ENCODE measurements at regions not wholly inside any gene's neighbourhood (a gene's known extent, or its start where the extent isn't known, plus 50 kb on each side); places are given as distances from the start of the nearest gene placed in this dataset.
"Not testable (repeated sequence)": the region's sequence is repeated elsewhere in the genome, so short reads cannot be mapped to it uniquely, and the experiment has no call there.

DNA sequence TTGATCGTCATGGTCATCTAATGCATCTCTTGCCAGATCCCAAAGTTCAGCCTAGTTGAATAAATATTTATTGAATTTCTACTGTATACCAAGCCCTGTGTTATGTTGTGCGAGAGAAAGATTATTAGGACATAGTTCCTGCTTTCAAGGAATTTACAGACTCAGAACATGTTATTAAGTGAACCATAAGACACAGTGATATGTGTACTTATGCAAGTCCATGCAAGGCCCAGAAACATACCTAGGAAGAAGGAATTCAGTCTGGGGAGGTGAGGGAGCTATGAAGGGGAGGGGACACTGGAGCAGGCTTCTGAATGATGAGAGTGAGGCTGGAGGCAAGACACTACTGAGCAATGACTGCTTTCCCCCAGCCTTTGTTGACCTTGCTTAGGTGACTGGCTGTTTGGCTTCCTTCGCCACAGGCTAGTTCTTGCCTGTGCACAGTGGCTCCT lies 81.4 kb downstream of the ACAA2 start:
- no peak for DNase-seq (ENCODE audit: low spot score)

DNA sequence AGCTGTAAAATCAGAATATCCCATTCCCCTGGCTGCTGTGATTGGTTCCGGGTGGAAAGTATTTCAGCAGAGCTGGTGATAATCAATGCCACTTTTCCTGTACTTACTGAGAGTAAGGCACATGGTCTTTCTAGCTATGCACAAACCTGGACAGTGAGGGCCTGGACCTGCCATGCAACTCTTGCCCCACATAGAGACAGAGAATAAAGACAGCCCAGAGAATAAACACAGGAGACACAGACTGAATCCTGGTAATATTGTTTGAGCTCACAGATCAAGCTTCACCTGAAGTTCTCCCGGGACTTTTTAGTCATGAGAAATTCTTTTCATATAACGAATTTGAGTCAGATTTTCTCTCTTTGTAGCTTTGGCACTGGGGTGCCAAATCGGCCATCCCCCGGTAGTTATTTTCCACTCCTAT lies 81.9 kb downstream of the ACAA2 start:
- DNase-seq (ENCODE audit: low spot score), result no peak

GRCh38 chr18:49730951-49731391 lies 82.4 kb downstream of the ACAA2 start:
- DNase-seq (ENCODE audit: low spot score), result peak; percentile 11

DNA sequence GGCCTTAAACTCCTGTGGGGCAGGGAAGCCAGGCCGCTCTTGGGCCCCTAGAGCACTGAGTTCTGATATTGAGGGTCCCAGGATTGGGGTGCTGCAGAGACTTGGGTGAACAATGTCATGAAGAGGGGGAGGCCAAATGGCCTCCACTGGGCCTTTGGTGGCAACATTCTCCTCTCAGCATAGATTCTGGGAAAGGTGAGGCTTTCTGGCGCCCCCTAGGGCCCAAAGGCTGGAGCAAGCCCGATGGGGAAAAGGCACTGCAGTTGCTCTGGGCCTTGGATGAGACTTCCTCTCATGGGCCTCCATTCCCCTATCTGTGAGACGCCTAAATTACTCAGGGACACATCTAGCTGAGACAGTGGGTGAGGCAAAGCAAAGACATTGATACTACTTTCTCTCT lies 84.8 kb downstream of the ACAA2 start:
- peak; percentile 74 for DNase-seq (ENCODE audit: low spot score)

GRCh38 chr18:49727816-49728215 lies 85.5 kb downstream of the ACAA2 start:
- no peak for DNase-seq (ENCODE audit: low spot score)

DNA sequence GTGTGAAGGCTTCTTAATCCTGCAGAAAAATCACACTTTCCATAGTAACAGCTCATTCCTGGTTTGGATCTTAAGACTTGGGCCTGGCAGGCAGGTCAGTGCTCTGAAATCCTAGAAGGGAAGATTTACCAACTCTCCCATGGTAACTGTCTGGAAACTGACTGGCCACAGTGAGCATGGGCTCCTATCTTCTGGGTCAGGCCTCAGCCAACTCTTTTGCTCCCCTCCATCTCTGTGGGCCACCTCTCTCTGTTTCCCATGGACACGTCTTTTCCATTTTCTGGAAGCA lies 86.7 kb downstream of the ACAA2 start:
- DNase-seq (ENCODE audit: low spot score), result no peak

GRCh38 chr18:49725809-49726674 lies 87.3 kb downstream of the ACAA2 start:
- DNase-seq (ENCODE audit: low spot score), result peak; percentile 85

DNA sequence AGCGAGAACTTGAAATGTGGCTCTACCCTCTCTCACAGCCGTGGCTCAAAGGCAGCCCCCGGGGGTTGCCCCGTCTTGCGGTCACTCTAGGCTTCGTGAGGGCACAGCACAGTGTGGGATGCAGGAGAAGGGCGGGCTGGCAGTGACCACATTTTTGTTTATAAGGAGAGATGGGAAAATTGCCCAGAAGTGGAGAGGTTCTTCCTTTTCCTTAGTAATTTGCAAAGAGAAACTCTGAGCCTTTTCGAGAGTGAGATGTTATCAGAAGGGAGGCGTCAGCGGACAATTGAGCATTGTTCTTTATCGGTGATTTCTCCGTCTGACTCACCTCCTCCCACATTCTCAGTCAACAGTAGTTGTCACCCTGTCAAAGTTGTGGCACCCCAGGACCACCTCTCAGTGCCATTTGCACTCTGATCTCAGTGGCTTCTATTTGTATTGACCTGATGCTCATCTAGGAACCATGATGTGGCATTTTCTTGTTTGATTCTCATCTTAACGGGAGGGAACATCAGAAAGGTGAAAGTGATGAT lies 89.6 kb downstream of the ACAA2 start:
- DNase-seq (ENCODE audit: low spot score), result no peak

DNA sequence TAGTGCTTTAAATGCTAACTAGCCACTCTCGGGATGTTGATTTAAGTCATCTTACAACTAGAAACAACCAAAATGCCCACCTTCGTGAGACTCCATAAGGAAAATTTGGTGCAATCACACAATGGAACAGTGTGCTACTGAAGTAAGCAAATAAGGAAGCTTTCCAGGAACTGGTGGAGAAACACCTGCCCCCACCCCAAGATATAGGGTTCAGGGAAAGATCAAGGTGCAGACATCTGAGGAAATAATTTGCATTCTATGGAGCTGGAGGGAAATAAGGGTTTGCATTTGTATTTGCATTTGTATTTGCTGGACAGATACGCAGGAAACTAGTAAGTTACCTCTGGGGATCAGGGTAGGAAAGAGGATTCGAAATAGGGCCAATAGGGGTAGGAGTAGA lies 90.9 kb downstream of the ACAA2 start:
- no peak for DNase-seq (ENCODE audit: low spot score)

GRCh38 chr18:49721981-49722380 lies 91.4 kb downstream of the ACAA2 start:
- no peak for DNase-seq (ENCODE audit: low spot score)

DNA sequence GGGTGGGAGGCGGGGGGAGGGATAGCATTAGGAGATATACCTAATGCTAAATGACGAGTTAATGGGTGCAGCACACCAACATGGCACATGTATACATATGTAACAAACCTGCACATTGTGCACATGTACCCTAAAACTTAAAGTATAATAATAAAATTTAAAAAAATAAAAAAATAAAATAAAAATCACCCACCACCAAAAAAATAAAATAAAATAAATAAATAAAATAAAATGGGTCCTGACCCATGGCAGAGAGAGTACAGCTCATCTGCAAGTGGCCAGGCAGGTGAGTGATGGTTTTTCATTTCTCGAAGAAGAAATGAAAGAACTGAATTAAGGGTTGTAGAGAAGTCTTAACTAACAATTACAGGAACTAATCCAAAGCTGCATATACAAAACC lies 92.4 kb downstream of the ACAA2 start:
- DNase-seq (ENCODE audit: low spot score), result not testable (repeated sequence)

GRCh38 chr18:49717617-49718016 lies 95.7 kb downstream of the ACAA2 start:
- no peak for DNase-seq (ENCODE audit: low spot score)

DNA sequence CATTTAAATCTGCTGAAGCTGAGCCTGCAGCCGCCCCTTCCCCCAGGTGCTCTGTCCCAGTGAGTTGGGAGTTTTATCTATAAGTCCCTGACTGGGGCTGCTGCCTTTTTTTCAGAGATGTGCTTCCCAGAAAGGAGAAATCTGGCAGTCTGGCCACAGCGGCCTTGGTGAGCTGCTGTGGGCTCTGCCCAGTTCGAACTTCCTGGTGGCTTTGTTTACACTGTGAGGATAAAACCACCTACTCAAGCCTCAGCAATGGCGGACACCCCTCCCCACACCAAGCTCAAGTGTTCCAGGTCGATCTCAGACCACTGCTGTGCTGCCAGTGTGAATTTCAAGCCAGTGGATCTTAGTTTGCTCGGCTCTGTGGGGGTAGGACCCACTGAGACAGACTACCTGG lies 97.3 kb downstream of the ACAA2 start:
- no peak for DNase-seq (ENCODE audit: low spot score)

DNA sequence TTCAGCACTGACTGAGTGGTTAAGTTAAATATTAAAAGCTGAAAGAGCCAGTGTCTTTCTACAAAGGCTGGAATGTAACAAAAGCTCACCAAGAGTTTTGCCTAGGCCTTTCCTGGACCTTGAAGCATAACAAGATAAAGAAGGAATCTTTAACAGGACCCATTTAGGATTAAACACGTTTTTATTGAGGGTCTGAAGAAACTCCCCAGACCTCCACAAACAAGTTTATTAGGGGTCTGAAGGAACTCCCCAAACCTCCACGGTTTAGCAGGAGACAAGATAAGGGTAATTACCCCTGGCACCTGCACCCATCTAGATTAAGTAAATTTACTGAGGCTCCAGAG lies 104.0 kb downstream of the ACAA2 start:
- no peak for DNase-seq (ENCODE audit: low spot score)

GRCh38 chr18:49708662-49709346 lies 104.5 kb downstream of the ACAA2 start:
- peak; percentile 27 for DNase-seq (ENCODE audit: low spot score)

DNA sequence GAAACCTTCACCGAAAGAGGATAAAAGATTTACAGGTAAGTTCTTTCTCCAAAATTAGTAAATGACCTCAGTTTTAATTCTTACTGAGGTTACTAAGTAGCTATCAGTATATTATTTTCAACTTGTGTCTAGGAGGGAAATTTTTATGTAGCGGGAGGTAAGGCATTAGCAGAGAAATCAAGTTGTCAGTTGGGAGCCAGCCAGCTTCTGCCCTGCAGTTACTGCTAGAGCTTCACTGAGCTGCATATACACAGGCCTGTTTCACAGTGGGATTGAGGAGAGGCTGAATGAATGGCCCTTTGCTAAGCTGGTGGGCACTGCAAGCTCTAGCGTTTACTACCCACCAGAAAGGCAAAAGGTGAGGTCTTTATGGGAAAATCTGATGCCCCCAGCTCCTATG lies 105.7 kb downstream of the ACAA2 start:
- DNase-seq (ENCODE audit: low spot score), result no peak

DNA sequence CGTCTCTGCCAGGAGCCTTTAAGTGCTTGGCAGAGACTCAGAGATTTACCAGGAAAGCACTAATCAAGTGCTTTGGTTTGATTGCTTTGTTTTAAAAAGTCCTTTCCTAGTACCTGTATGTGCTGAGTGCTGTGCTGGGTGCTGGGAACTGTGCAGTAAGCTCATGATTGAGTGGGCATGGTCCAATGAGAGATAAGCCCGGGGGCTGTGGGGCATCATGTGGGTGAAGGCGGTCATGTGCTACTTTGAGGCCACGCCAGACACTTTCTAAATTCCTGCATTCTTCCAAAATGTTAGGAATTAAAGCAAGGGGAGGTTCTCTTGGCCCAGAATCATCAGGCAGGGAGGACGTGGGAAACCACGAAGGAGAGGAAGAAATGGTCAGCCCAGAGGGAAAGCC lies 109.0 kb downstream of the ACAA2 start:
- no peak for DNase-seq (ENCODE audit: low spot score)

- no peak for DNase-seq (ENCODE audit: low spot score)
Observed at GRCh38 chr18:49701190-49701589, 112.1 kb downstream of the ACAA2 start.

DNA sequence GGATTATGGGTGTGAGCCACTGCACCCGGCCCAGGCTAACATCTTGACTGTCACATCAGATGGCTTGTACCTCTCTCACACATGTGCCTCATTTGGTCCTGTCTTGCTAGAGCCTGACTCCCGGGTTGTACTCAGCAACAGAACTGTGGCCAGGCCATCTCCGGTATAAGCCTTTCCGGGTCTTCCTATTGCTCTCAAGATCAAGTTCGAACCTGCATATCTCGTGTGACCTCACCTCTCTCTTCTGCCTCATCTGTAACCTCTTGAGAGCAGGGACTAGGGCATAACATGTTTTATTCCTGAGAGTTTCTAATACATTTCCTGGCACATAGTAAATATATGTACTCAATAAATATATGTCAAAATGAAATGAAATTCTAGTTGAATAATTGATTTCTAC lies 114.0 kb downstream of the ACAA2 start:
- no peak for DNase-seq (ENCODE audit: low spot score)

DNA sequence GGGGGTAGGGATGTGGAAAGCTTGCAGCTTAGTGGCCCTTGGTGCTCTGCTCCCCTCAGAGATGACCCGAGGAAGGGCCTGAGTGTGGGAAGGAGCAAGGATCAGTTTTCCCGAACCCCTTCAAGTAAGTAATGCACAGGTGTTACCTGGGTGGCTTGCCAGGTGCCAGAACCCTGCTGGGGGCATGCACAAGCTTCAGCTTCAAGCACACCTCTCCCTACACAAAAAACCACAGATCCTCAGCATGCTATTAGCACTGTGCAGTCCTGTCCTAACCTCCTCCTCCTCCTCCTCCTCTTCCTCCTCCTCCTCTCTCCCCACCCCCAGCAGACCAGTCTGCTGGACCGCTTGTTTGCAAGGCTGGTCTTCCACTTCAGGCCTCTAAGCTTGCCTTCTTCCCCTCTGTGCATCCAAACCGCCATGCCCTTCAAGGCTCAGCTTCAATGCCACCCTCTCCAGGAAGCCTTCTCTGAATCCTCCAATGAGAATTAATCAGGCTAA lies 114.8 kb downstream of the ACAA2 start:
- DNase-seq (ENCODE audit: low spot score), result peak; percentile 17

- DNase-seq (ENCODE audit: low spot score), result peak; percentile 44
Observed at GRCh38 chr18:49697757-49698524, 115.4 kb downstream of the ACAA2 start.

- no peak for DNase-seq (ENCODE audit: low spot score)
Observed at GRCh38 chr18:49697049-49697448, 116.3 kb downstream of the ACAA2 start.
